HG03280 (cell line): ENCODE measurements at regions not wholly inside any gene's neighbourhood (a gene's known extent, or its start where the extent isn't known, plus 50 kb on each side); places are given as distances from the start of the nearest gene placed in this dataset.

Experiments used
- ATAC-seq: cut with Tn5 transposase; IDR thresholded peaks from one replicate; pipeline ENCODE4 v1.9.1; 2021; ENCODE audit warnings: mild to moderate bottlenecking, moderate library complexity; ENCODE audit not compliant: unreplicated experiment

GRCh38 chr19:30318261-30318660 lies 53.9 kb upstream of the ZNF536 start:
- no peak for ATAC-seq

GRCh38 chr19:30318936-30319335 lies 53.2 kb upstream of the ZNF536 start:
- ATAC-seq, result no peak

GRCh38 chr19:30319411-30319810 lies 52.8 kb upstream of the ZNF536 start:
- no peak for ATAC-seq

GRCh38 chr19:30319876-30320275 lies 52.3 kb upstream of the ZNF536 start:
- no peak for ATAC-seq

GRCh38 chr19:30320466-30320865 lies 51.7 kb upstream of the ZNF536 start:
- no peak for ATAC-seq

GRCh38 chr19:30320916-30321315 lies 51.3 kb upstream of the ZNF536 start:
- no peak for ATAC-seq
